Smooth muscle cell (in vitro differentiated cells): ENCODE measurements at regions not wholly inside any gene's neighbourhood (a gene's known extent, or its start where the extent isn't known, plus 50 kb on each side); places are given as distances from the start of the nearest gene placed in this dataset.
A peak's percentile ranks its signal among the peaks of the same experiment; 100 is the strongest.

Source experiments
- DNase-seq: peaks from one replicate; lab custom pipeline; 2025; ENCODE audit not compliant: unreplicated experiment; lab: John Stamatoyannopoulos, UW
- H2AFZ ChIP-seq: fragments of 200-600 bp; sonication (generic); 2 replicates; pipeline ENCODE4 v1.6.0; 2016; ENCODE audit warnings: antibody characterized with exemption, low read depth, mild to moderate bottlenecking
- H3F3A ChIP-seq: fragments of 200-600 bp; sonication (generic); 2 replicates; pipeline ENCODE4 v1.6.0; 2017; ENCODE audit warnings: antibody characterized with exemption, low read depth
- H3K27ac ChIP-seq: fragments of 200-600 bp; sonication (generic); 2 replicates; pipeline ENCODE4 v1.5.1; 2016; ENCODE audit warnings: low read depth, mild to moderate bottlenecking
- H3K27me3 ChIP-seq: fragments of 200-600 bp; sonication (generic); 2 replicates; pipeline ENCODE4 v1.6.1; 2016; ENCODE audit warnings: low read depth, mild to moderate bottlenecking
- H3K36me3 ChIP-seq: fragments of 200-600 bp; sonication (generic); 2 replicates; pipeline ENCODE4 v1.5.1; 2016; ENCODE audit warnings: low read depth
- H3K4me1 ChIP-seq: fragments of 200-600 bp; sonication (generic); 2 replicates; pipeline ENCODE4 v1.5.1; 2016; ENCODE audit warnings: low read depth
- H3K4me2 ChIP-seq: fragments of 200-600 bp; sonication (generic); 2 replicates; pipeline ENCODE4 v1.6.0; 2016; ENCODE audit warnings: mild to moderate bottlenecking
- H3K4me3 ChIP-seq: fragments of 200-600 bp; sonication (generic); 2 replicates; pipeline ENCODE4 v1.5.1; 2016; ENCODE audit warnings: mild to moderate bottlenecking
- H3K79me2 ChIP-seq: fragments of 200-600 bp; sonication (generic); 2 replicates; pipeline ENCODE4 v1.6.0; 2016; ENCODE audit warnings: low read depth, mild to moderate bottlenecking
- H3K9ac ChIP-seq: fragments of 200-600 bp; sonication (generic); 2 replicates; pipeline ENCODE4 v1.6.0; 2016; ENCODE audit warnings: low read depth
- H3K9me3 ChIP-seq: fragments of 200-600 bp; sonication (generic); replicated peaks from 2 replicates; pipeline ENCODE4 v1.5.1; 2016; ENCODE audit warnings: low read depth
- H4K20me1 ChIP-seq: fragments of 200-600 bp; sonication (generic); 2 replicates; pipeline ENCODE4 v1.6.0; 2016; ENCODE audit warnings: low read depth
- WGBS: methylation state at CpG from one replicate; pipeline ENCODE4 v1.1.7; 2016; ENCODE audit warnings: low lambda C conversion rate; 5-methylcytosine and 5-hydroxymethylcytosine counted together
- TF ChIP-seq, protein P1 (sequence below): fragments of 200-600 bp; sonication (generic); IDR thresholded peaks from 2 replicates; pipeline ENCODE4 v1.5.1; 2017; ENCODE audit warnings: borderline replicate concordance, mild to moderate bottlenecking, antibody characterized with exemption; ENCODE audit not compliant: insufficient read depth, poor library complexity, severe bottlenecking

DNA sequence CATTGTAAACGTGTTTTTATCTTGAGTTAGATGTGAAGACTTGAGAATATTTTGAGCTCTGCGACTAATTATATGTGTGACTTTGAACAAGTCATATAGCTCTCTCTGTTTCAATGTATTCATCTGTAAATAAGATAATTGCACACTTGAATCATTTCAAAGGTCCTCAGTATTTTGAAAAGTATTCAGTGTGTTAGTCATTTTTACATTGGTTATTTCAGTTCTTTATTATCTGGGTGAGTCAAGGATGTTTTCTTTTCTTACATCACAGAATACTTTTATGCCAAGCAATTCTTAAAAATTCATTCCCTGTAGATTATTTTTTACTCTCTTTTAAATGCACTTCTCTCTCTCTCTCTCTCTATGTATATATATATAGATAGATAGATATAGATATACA lies 1098.0 kb upstream of the ZEB2 start:
- Histone ChIP-seq H3K36me3 (no peaks in the 10 kb centered on the region), H3K9ac (no peak overlapping the region), H3K4me1 (no peaks in the 10 kb centered on the region), H3K9me3 (no peaks in the 10 kb centered on the region), H3K4me3 (no peak overlapping the region), H3K79me2 (no peaks in the 10 kb centered on the region), H3F3A (no peaks in the 10 kb centered on the region), H3K27me3 (no peaks in the 10 kb centered on the region), H2AFZ (no peak overlapping the region), H3K4me2 (no peak overlapping the region), H3K27ac (no peak overlapping the region), H4K20me1 (no peaks in the 10 kb centered on the region)
- no peak for DNase-seq
- TF ChIP-seq, protein P1, sequence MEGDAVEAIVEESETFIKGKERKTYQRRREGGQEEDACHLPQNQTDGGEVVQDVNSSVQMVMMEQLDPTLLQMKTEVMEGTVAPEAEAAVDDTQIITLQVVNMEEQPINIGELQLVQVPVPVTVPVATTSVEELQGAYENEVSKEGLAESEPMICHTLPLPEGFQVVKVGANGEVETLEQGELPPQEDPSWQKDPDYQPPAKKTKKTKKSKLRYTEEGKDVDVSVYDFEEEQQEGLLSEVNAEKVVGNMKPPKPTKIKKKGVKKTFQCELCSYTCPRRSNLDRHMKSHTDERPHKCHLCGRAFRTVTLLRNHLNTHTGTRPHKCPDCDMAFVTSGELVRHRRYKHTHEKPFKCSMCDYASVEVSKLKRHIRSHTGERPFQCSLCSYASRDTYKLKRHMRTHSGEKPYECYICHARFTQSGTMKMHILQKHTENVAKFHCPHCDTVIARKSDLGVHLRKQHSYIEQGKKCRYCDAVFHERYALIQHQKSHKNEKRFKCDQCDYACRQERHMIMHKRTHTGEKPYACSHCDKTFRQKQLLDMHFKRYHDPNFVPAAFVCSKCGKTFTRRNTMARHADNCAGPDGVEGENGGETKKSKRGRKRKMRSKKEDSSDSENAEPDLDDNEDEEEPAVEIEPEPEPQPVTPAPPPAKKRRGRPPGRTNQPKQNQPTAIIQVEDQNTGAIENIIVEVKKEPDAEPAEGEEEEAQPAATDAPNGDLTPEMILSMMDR, result no peak
- WGBS, result 68% methylated on average over 2 of the region's 2 CpGs

DNA sequence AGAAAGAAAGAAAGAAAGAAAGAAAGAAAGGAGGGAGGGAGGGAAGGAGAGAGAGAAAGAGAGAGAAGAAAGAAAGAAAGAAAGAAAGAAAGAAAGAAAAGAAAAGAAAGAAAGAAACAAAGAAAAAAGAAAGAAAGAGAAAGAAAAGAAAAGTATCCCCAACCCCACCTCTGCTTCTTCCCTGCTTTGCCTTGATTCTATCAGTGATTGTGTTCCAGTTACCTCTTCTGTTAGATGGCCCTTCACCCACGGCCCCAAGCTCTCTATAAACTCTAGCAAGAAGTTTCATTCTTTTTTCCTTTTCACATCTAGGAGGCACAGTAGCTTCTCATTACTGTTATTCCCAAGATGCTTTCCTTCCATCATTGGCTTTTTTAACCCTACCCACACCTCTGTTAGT lies 1097.5 kb upstream of the ZEB2 start:
- Histone ChIP-seq H2AFZ (no peak overlapping the region), H4K20me1 (no peaks in the 10 kb centered on the region), H3K27ac (no peak overlapping the region), H3K9me3 (no peaks in the 10 kb centered on the region), H3K27me3 (no peaks in the 10 kb centered on the region), H3K36me3 (no peaks in the 10 kb centered on the region), H3K4me1 (no peaks in the 10 kb centered on the region), H3K4me2 (no peak overlapping the region), H3F3A (no peaks in the 10 kb centered on the region), H3K4me3 (no peak overlapping the region), H3K79me2 (no peaks in the 10 kb centered on the region), H3K9ac (no peak overlapping the region)
- TF ChIP-seq, protein P1, result no peak
- WGBS, result 83% methylated on average over 1 of the region's 1 CpG
- DNase-seq, result no peak

DNA sequence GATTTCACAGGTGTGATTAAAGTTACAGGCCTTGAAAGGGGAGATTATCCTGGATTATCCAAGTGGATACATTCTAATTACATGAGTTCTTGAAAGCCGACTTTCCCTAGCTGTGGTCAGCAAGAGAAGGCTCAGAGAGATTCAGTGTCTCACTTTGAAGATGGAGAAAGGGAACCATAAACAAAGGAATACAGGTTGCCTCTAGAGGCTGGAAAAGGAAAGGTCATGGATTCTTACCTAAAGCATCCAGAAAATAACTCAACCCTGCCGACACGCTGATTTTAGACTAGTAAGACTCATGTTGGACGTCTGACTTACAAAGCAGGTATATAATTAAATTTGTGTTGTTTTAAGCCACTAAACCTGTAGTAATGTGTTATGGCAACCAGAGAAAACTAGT lies 1095.7 kb upstream of the ZEB2 start:
- DNase-seq, result no peak
- Histone ChIP-seq H3K27me3 (no peaks in the 10 kb centered on the region), H4K20me1 (no peaks in the 10 kb centered on the region), H3K36me3 (no peaks in the 10 kb centered on the region), H3K9ac (no peak overlapping the region), H2AFZ (no peak overlapping the region), H3K4me2 (no peak overlapping the region), H3K9me3 (no peaks in the 10 kb centered on the region), H3K4me1 (no peaks in the 10 kb centered on the region), H3K27ac (no peak overlapping the region), H3F3A (no peaks in the 10 kb centered on the region), H3K79me2 (no peaks in the 10 kb centered on the region), H3K4me3 (no peak overlapping the region)
- WGBS, result 90% methylated on average over 4 of the region's 4 CpGs
- TF ChIP-seq, protein P1, result no peak

DNA sequence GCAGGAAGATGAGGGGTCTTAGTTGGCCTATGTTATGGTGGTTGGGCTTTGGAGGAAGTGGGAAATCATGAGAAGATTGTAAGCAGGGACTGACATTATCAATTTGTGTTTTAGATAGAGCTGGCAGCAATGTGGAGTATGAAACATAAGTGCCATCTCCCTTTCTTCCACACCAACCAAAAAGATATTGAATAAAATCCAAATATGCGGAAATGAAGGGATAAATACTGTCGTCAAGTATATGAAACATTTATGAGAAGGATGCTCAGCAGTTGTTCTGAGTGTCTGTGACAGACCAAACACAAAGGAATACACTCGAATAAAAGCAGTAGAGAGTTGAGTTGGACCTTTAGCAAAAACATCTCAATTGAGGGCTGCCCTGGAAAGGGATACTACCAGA lies 1090.0 kb upstream of the ZEB2 start:
- Histone ChIP-seq H3K9me3 (no peaks in the 10 kb centered on the region), H3K27ac (no peak overlapping the region), H4K20me1 (no peaks in the 10 kb centered on the region), H3K36me3 (no peaks in the 10 kb centered on the region), H3K4me2 (no peak overlapping the region), H3F3A (no peaks in the 10 kb centered on the region), H3K27me3 (no peaks in the 10 kb centered on the region), H3K4me1 (no peaks in the 10 kb centered on the region), H2AFZ (peak overlapping the region; percentile 13), H3K9ac (no peak overlapping the region), H3K4me3 (no peak overlapping the region), H3K79me2 (no peaks in the 10 kb centered on the region)
- WGBS, result 95% methylated on average over 3 of the region's 3 CpGs
- no peak for DNase-seq
- TF ChIP-seq, protein P1, result no peak
